Mesenchymal stem cell (in vitro differentiated cells and primary cell): ENCODE measurements at regions not wholly inside any gene's neighbourhood (a gene's known extent, or its start where the extent isn't known, plus 50 kb on each side); places are given as distances from the start of the nearest gene placed in this dataset.

ENCODE experiments used
- DNase-seq: peaks from one replicate; pipeline ENCODE4 v3.0.0-alpha.2; 2013
- H2AFZ ChIP-seq: one replicate; pipeline ENCODE4 v1.6.1; 2013; ENCODE audit warnings: low read depth, mild to moderate bottlenecking, control low read depth, inconsistent platforms, low read length, moderate library complexity
- H2AK5ac ChIP-seq: 2 replicates; pipeline ENCODE4 v1.6.1; 2013; ENCODE audit warnings: low read length, moderate library complexity, mild to moderate bottlenecking, inconsistent platforms; ENCODE audit not compliant: severe bottlenecking
- H2BK120ac ChIP-seq: one replicate; pipeline ENCODE4 v1.6.1; 2013; ENCODE audit warnings: low read depth, mild to moderate bottlenecking, inconsistent platforms, low read length, moderate library complexity
- H2BK12ac ChIP-seq, 2 experiments: one replicate each; pipeline ENCODE4 v1.6.1; 2013; ENCODE audit warnings: inconsistent platforms in 2 of 2, low read length in 2 of 2, mild to moderate bottlenecking in 2 of 2, moderate library complexity in 2 of 2, control low read depth in 1 of 2
- H2BK15ac ChIP-seq: one replicate; pipeline ENCODE4 v1.6.1; 2013; ENCODE audit warnings: mild to moderate bottlenecking, low read depth, inconsistent platforms; ENCODE audit not compliant: poor library complexity, severe bottlenecking
- H2BK5ac ChIP-seq: 2 replicates; pipeline ENCODE4 v1.6.1; 2013; ENCODE audit warnings: low read depth, mild to moderate bottlenecking, low read length, control low read depth, inconsistent platforms; ENCODE audit not compliant: poor library complexity, severe bottlenecking
- H3K14ac ChIP-seq, 2 experiments: one replicate each; pipeline ENCODE4 v1.6.1; 2013; ENCODE audit warnings: inconsistent platforms in 2 of 2, low read length in 2 of 2, control low read depth in 1 of 2, mild to moderate bottlenecking in 1 of 2, moderate library complexity in 1 of 2
- H3K18ac ChIP-seq, 2 experiments: one replicate each; pipeline ENCODE4 v1.6.1; 2013; ENCODE audit warnings: inconsistent platforms in 2 of 2, low read length in 2 of 2, control low read depth in 1 of 2, low read depth in 1 of 2, mild to moderate bottlenecking in 1 of 2
- H3K23ac ChIP-seq, 2 experiments: one replicate each; pipeline ENCODE4 v1.6.1; 2013; ENCODE audit warnings: inconsistent platforms in 2 of 2, low read length in 2 of 2, mild to moderate bottlenecking in 2 of 2, moderate library complexity in 2 of 2, control low read depth in 1 of 2
- H3K27ac ChIP-seq: 2 replicates; pipeline ENCODE4 v1.5.1; 2013; ENCODE audit warnings: mild to moderate bottlenecking, moderate library complexity, low read length, control low read depth, inconsistent platforms; ENCODE audit not compliant: poor library complexity, severe bottlenecking
- H3K27me3 ChIP-seq, 2 experiments: 2 replicates each; pipeline versions ENCODE4 v1.6.1 to v1.7.0; 2013; ENCODE audit warnings: low read length in 2 of 2, mild to moderate bottlenecking in 2 of 2, moderate library complexity in 2 of 2, control low read depth in 1 of 2, inconsistent platforms in 1 of 2; ENCODE audit not compliant: control insufficient read depth in 1 of 2, insufficient read depth in 1 of 2
- H3K36me3 ChIP-seq, 2 experiments: 2 replicates each; pipeline versions ENCODE4 v1.6.1 to v1.7.0; 2013; ENCODE audit warnings: low read length in 2 of 2, control low read depth in 1 of 2, inconsistent platforms in 1 of 2, low read depth in 1 of 2, mild to moderate bottlenecking in 1 of 2; ENCODE audit not compliant: insufficient read depth in 2 of 2, control insufficient read depth in 1 of 2
- H3K4ac ChIP-seq, 2 experiments: one replicate each; pipeline ENCODE4 v1.6.1; 2013; ENCODE audit warnings: inconsistent platforms in 2 of 2, low read length in 2 of 2, mild to moderate bottlenecking in 2 of 2, moderate library complexity in 2 of 2, control low read depth in 1 of 2, low read depth in 1 of 2
- H3K4me1 ChIP-seq: 2 replicates; pipeline ENCODE4 v1.6.1; 2013; ENCODE audit warnings: low read depth, low read length, control low read depth; ENCODE audit not compliant: control insufficient read depth, insufficient read depth
- H3K4me2 ChIP-seq: 2 replicates; pipeline ENCODE4 v1.6.1; 2013; ENCODE audit warnings: low read length, mild to moderate bottlenecking, inconsistent platforms; ENCODE audit not compliant: poor library complexity, severe bottlenecking
- H3K4me3 ChIP-seq, 2 experiments: 2 replicates each; pipeline versions ENCODE4 v1.5.1 to v1.7.0; 2013; ENCODE audit warnings: low read length in 2 of 2, mild to moderate bottlenecking in 2 of 2, control low read depth in 1 of 2, low read depth in 1 of 2; ENCODE audit not compliant: insufficient read depth in 1 of 2
- H3K79me1 ChIP-seq: replicated peaks from 2 replicates; pipeline ENCODE4 v1.6.1; 2013; ENCODE audit warnings: mild to moderate bottlenecking, control low read depth, low read length, inconsistent platforms; ENCODE audit not compliant: poor library complexity, severe bottlenecking
- H3K9ac ChIP-seq: 2 replicates; pipeline ENCODE4 v1.7.0; 2013; ENCODE audit warnings: mild to moderate bottlenecking, low read length, moderate library complexity
- H3K9me3 ChIP-seq: 2 replicates; pipeline ENCODE4 v1.7.0; 2013; ENCODE audit warnings: mild to moderate bottlenecking, low read length; ENCODE audit not compliant: control insufficient read depth
- H4K8ac ChIP-seq: one replicate; pipeline ENCODE4 v1.6.1; 2013; ENCODE audit warnings: inconsistent platforms, mild to moderate bottlenecking, low read length, moderate library complexity
- H4K91ac ChIP-seq: one replicate; pipeline ENCODE4 v1.6.1; 2013; ENCODE audit warnings: mild to moderate bottlenecking, low read length, inconsistent platforms
- WGBS: methylation state at CpG from one replicate; pipeline ENCODE4 v1.1.7; 2013; ENCODE audit warnings: mixed read lengths; 5-methylcytosine and 5-hydroxymethylcytosine counted together

- no peak overlapping the region for H3K23ac ChIP-seq
- H2BK120ac ChIP-seq = no peak overlapping the region
- H3K9me3 ChIP-seq = peaks cover 66% of the 10 kb centered on the region
- DNase-seq = no peak
- no peak overlapping the region for H2BK5ac ChIP-seq
- no peak overlapping the region for H3K9ac ChIP-seq
- H3K4me3 ChIP-seq = no peak overlapping the region
- no peak overlapping the region for H2AK5ac ChIP-seq
- no peak overlapping the region for H4K91ac ChIP-seq
- H2AFZ ChIP-seq = no peak overlapping the region
- H3K4me1 ChIP-seq = no peaks in the 10 kb centered on the region
- H3K27ac ChIP-seq = no peak overlapping the region
- H3K4me2 ChIP-seq = no peak overlapping the region
- no peak overlapping the region for H3K4ac ChIP-seq
- no peaks in the 10 kb centered on the region for H3K79me1 ChIP-seq
- no peak overlapping the region for H4K8ac ChIP-seq
- H2BK12ac ChIP-seq = no peak overlapping the region
- H3K27me3 ChIP-seq = no peaks in the 10 kb centered on the region
- H2BK15ac ChIP-seq = no peak overlapping the region
- H3K14ac ChIP-seq = no peak overlapping the region
- H3K36me3 ChIP-seq = no peaks in the 10 kb centered on the region
- WGBS = 69% methylated on average over 3 of the region's 3 CpGs
- H3K18ac ChIP-seq = no peak overlapping the region
Observed at GRCh38 chr2:41498781-41499180, 549.0 kb upstream of the PKDCC start.

DNA sequence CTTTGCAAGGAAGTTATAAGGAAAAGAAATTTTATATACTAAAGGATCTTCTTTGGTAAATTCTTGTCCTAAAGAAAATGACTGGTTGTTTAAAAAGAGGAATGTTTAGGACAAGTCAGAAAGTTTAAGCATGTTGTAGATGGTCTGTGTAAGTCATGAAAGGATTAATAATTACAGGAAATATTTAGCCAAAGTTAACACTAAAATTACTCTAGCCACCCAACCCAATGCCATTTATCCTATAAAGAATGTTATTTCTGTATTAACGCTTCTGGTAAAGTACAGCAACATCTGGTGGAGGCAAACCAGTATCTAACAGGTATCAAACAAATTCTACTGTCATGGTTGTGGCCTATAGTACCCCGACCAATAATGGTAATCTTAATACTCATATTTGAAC lies 546.9 kb upstream of the PKDCC start:
- Histone ChIP-seq H3K14ac (no peak overlapping the region), H3K36me3 (no peaks in the 10 kb centered on the region), H2AFZ (no peak overlapping the region), H3K9ac (no peak overlapping the region), H3K4me3 (no peak overlapping the region), H2BK120ac (no peak overlapping the region), H2BK15ac (no peak overlapping the region), H3K23ac (no peak overlapping the region), H3K4ac (no peak overlapping the region), H4K8ac (no peak overlapping the region), H3K79me1 (no peaks in the 10 kb centered on the region), H3K4me2 (no peak overlapping the region), H3K27ac (no peak overlapping the region), H3K4me1 (no peaks in the 10 kb centered on the region), H3K27me3 (no peaks in the 10 kb centered on the region), H4K91ac (no peak overlapping the region), H3K9me3 (peaks cover 52% of the 10 kb centered on the region), H2AK5ac (no peak overlapping the region), H3K18ac (no peak overlapping the region), H2BK5ac (no peak overlapping the region), H2BK12ac (no peak overlapping the region)
- no peak for DNase-seq
- WGBS = 61% methylated on average over 2 of the region's 2 CpGs

DNA sequence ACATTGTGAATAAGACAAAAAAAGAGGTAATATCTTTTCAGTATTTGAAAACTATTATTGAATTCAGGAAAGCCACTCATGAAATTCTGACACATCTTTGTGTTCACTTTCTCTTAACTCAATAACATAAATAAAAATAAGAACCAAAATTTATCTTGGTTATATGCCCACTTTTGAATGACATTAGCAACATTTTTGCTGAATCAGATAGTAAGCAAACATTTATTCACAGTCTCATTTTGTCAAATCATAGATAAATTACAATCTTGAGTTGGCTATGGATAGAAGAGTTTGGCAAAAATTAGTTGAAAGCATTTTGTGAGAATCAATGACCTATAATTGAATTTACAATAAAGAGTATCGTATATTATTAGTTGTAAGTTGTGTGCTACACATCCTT lies 545.1 kb upstream of the PKDCC start:
- H2BK15ac ChIP-seq = no peak overlapping the region
- no peak overlapping the region for H3K4ac ChIP-seq
- no peak overlapping the region for H2BK5ac ChIP-seq
- H3K4me2 ChIP-seq = no peak overlapping the region
- H3K4me1 ChIP-seq = no peaks in the 10 kb centered on the region
- H3K23ac ChIP-seq = no peak overlapping the region
- WGBS = no CpG with 5 or more reads among the region's 1 CpG
- H3K4me3 ChIP-seq = no peak overlapping the region
- H2AFZ ChIP-seq = no peak overlapping the region
- H3K14ac ChIP-seq = no peak overlapping the region
- H4K8ac ChIP-seq = no peak overlapping the region
- H2BK12ac ChIP-seq = no peak overlapping the region
- H3K27ac ChIP-seq = no peak overlapping the region
- no peaks in the 10 kb centered on the region for H3K27me3 ChIP-seq
- H3K18ac ChIP-seq = no peak overlapping the region
- DNase-seq = no peak
- no peaks in the 10 kb centered on the region for H3K36me3 ChIP-seq
- no peaks in the 10 kb centered on the region for H3K79me1 ChIP-seq
- H3K9me3 ChIP-seq = peaks cover 34% of the 10 kb centered on the region
- no peak overlapping the region for H2BK120ac ChIP-seq
- no peak overlapping the region for H3K9ac ChIP-seq
- H4K91ac ChIP-seq = no peak overlapping the region
- no peak overlapping the region for H2AK5ac ChIP-seq

DNA sequence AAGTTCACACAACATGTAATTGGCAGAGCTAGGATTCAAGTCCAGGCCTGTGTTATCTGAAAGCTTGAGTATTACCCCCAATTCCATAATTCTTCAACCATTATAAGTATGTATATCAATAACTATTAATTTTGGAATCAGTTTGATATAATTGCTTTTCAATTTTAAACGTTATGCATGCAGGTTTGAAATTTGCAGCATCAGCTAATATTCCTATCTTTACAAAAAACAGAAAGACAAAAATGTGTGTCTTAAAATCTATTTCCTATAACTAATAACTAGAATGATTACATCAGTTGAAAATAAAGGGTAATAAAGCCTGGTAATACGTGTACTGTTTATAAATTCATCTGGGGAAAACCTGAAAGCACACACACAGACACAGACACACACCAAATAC lies 543.3 kb upstream of the PKDCC start:
- no peak overlapping the region for H3K9ac ChIP-seq
- H2AFZ ChIP-seq = no peak overlapping the region
- no peak overlapping the region for H3K4me3 ChIP-seq
- H3K4me2 ChIP-seq = no peak overlapping the region
- no peak overlapping the region for H2BK12ac ChIP-seq
- no peak overlapping the region for H2BK15ac ChIP-seq
- no peak overlapping the region for H4K8ac ChIP-seq
- H3K27ac ChIP-seq = no peak overlapping the region
- no peak overlapping the region for H2BK5ac ChIP-seq
- H3K23ac ChIP-seq = no peak overlapping the region
- DNase-seq = no peak
- no peak overlapping the region for H4K91ac ChIP-seq
- H3K4me1 ChIP-seq = no peaks in the 10 kb centered on the region
- peaks cover 29% of the 10 kb centered on the region for H3K9me3 ChIP-seq
- H3K27me3 ChIP-seq = no peaks in the 10 kb centered on the region
- no peaks in the 10 kb centered on the region for H3K36me3 ChIP-seq
- 58% methylated on average over 1 of the region's 2 CpGs for WGBS
- no peak overlapping the region for H3K14ac ChIP-seq
- H3K18ac ChIP-seq = no peak overlapping the region
- no peak overlapping the region for H2BK120ac ChIP-seq
- no peak overlapping the region for H2AK5ac ChIP-seq
- H3K4ac ChIP-seq = no peak overlapping the region
- no peaks in the 10 kb centered on the region for H3K79me1 ChIP-seq
